ENCODE measurements at regions not wholly inside any gene's neighbourhood (a gene's known extent, or its start where the extent isn't known, plus 50 kb on each side); places are given as distances from the start of the nearest gene placed in this dataset.
A peak's percentile ranks its signal among the peaks of the same experiment; 100 is the strongest.

- ATAC-seq (no peak), DNase-seq (ENCODE audit: low read depth in 1 of 2, low spot score in 1 of 2) (no peak), FAIRE-seq (no peak)
- WGBS (ENCODE audit: missing lambda C conversion rate) = 81% methylated on average over 2 of the region's 2 CpGs
- CTCF ChIA-PET = no interaction called here
- POLR2A ChIA-PET = no interaction called here
- H3K4me3 ChIP-seq = no peak overlapping the region
- TF ChIP-seq CHD4 (IDR thresholded peaks at IDR 0.05; ENCODE audit: borderline replicate concordance) = no peak
- TF ChIP-seq BHLHE40 (IDR thresholded peaks at IDR 0.05; ENCODE audit: low read depth, low read length) = no peak
- H3K9me3 ChIP-seq = no peaks in the 10 kb centered on the region
- H3K4me1 ChIP-seq = no peaks in the 10 kb centered on the region
- no peak overlapping the region for H3K4me2 ChIP-seq
- no peak overlapping the region for H3K27ac ChIP-seq
These were observed 63.0 kb downstream of the DISP1 start for GRCh38 chr1:222877854-222878253.

GRCh38 chr1:222880587-222880986 is 65.7 kb downstream of the DISP1 start:
- ATAC-seq (no peak), DNase-seq (ENCODE audit: low read depth in 1 of 2, low spot score in 1 of 2) (peak in 1 of 2 experiments; percentile 23), FAIRE-seq (no peak)
- 49% methylated on average over 2 of the region's 2 CpGs for WGBS (ENCODE audit: missing lambda C conversion rate)
- H3K4me1 ChIP-seq = no peaks in the 10 kb centered on the region
- no peak overlapping the region for H3K4me3 ChIP-seq
- H3K4me2 ChIP-seq = no peak overlapping the region
- no peak for TF ChIP-seq FOSL2 (IDR thresholded peaks at IDR 0.05)
- TF ChIP-seq FOSL2 (CRISPR knock-in tag; IDR thresholded peaks at IDR 0.05) = peak; percentile 75
- TF ChIP-seq RFX5 (IDR thresholded peaks at IDR 0.05) = no peak
- ChIA-PET CTCF (no interaction called here), POLR2A (no interaction called here)
- H3K9me3 ChIP-seq = no peaks in the 10 kb centered on the region
- no peak overlapping the region for H3K27ac ChIP-seq

DNA sequence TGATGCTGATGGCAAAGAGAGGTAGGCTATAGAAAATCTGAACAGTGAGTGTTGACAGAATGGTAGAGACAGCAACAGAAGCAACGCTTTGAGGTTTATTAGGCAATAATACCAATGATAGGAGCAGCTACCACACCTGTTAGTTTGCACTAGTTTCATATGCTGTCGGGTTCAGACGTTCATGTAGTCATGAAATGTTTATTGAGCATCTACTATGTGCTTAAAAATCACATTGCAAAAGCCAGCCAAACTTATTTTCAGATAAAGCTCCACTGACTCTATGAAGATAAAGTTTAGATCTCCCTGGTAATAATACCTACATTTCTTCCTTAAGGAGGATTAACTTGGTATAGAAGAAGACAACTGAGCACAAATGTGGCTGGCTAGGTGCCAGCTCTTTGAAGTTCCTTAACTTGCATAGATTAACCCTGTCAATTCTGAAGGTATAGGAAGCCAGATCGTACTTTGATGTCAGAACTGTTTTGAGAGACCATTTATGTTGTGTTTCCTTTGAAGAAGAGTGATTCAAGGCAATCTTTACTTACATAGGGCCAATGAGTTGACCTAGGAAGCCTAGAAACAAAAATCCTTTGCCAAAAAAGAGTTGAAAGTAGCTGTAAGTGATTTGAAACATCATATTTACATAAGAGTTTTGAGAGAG is 71.5 kb downstream of the DISP1 start:
- FAIRE-seq (no peak), DNase-seq (ENCODE audit: low read depth in 1 of 2, low spot score in 1 of 2) (no peak), ATAC-seq (no peak)
- Histone ChIP-seq H3K4me1 (no peaks in the 10 kb centered on the region), H3K9me3 (no peaks in the 10 kb centered on the region), H3K4me3 (no peak overlapping the region), H3K27ac (no peak overlapping the region), H3K4me2 (no peak overlapping the region)
- POLR2A ChIA-PET = no interaction called here
- WGBS (ENCODE audit: missing lambda C conversion rate) = 61% methylated on average over 4 of the region's 4 CpGs
- TF ChIP-seq, protein P1, sequence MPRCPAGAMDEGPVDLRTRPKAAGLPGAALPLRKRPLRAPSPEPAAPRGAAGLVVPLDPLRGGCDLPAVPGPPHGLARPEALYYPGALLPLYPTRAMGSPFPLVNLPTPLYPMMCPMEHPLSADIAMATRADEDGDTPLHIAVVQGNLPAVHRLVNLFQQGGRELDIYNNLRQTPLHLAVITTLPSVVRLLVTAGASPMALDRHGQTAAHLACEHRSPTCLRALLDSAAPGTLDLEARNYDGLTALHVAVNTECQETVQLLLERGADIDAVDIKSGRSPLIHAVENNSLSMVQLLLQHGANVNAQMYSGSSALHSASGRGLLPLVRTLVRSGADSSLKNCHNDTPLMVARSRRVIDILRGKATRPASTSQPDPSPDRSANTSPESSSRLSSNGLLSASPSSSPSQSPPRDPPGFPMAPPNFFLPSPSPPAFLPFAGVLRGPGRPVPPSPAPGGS (IDR thresholded peaks at IDR 0.05) = no peak
- TF ChIP-seq, protein P2, sequence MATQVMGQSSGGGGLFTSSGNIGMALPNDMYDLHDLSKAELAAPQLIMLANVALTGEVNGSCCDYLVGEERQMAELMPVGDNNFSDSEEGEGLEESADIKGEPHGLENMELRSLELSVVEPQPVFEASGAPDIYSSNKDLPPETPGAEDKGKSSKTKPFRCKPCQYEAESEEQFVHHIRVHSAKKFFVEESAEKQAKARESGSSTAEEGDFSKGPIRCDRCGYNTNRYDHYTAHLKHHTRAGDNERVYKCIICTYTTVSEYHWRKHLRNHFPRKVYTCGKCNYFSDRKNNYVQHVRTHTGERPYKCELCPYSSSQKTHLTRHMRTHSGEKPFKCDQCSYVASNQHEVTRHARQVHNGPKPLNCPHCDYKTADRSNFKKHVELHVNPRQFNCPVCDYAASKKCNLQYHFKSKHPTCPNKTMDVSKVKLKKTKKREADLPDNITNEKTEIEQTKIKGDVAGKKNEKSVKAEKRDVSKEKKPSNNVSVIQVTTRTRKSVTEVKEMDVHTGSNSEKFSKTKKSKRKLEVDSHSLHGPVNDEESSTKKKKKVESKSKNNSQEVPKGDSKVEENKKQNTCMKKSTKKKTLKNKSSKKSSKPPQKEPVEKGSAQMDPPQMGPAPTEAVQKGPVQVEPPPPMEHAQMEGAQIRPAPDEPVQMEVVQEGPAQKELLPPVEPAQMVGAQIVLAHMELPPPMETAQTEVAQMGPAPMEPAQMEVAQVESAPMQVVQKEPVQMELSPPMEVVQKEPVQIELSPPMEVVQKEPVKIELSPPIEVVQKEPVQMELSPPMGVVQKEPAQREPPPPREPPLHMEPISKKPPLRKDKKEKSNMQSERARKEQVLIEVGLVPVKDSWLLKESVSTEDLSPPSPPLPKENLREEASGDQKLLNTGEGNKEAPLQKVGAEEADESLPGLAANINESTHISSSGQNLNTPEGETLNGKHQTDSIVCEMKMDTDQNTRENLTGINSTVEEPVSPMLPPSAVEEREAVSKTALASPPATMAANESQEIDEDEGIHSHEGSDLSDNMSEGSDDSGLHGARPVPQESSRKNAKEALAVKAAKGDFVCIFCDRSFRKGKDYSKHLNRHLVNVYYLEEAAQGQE (IDR thresholded peaks at IDR 0.05) = no peak
- CTCF ChIA-PET = no interaction called here

DNA sequence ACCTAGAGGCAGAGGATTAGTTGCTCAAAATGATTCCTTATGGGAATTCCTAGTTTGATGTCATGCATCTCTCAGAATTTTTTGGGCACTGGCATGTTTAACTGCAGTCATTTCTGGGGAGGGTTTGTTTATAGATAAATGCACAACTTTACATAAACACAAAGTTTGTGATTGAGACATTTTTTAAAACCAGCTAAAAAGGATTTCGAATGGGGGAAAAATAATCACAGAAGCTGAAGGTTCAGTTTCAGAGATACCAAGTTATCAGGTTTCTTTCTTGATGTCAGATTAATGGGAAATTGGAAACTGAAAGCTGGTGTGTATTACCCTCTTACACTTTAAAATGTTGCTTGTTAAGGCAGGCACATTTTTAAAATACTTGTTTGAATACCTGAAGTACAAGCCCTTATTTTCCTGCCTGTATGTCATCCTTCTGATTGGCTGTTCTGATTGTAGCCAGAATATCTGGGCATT is 72.1 kb downstream of the DISP1 start:
- POLR2A ChIA-PET = no interaction called here
- DNase-seq (ENCODE audit: low read depth in 1 of 2, low spot score in 1 of 2) (no peak), FAIRE-seq (no peak), ATAC-seq (no peak)
- 69% methylated on average over 1 of the region's 1 CpG for WGBS (ENCODE audit: missing lambda C conversion rate)
- Histone ChIP-seq H3K9me3 (no peaks in the 10 kb centered on the region), H3K4me2 (no peak overlapping the region), H3K27ac (no peak overlapping the region), H3K4me3 (no peak overlapping the region), H3K4me1 (peaks cover 2% of the 10 kb centered on the region; the same call in 1 of the 3 replicates)
- CTCF ChIA-PET = no interaction called here
- no peak for TF ChIP-seq CHD2 (IDR thresholded peaks at IDR 0.05; ENCODE audit: low read length, partially characterized antibody)
- no peak for TF ChIP-seq RFX5 (IDR thresholded peaks at IDR 0.05)
- TF ChIP-seq RAD21 (conservative IDR thresholded peaks at IDR 0.05 in 1 of 2, IDR thresholded peaks at IDR 0.05 in 1 of 2) = no peak
- no peak for TF ChIP-seq ESRRA (IDR thresholded peaks at IDR 0.05; ENCODE audit: borderline replicate concordance, low read length)
- TF ChIP-seq ZSCAN20 (CRISPR knock-in tag; IDR thresholded peaks at IDR 0.05) = no peak
- no peak for TF ChIP-seq EHMT2 (IDR thresholded peaks at IDR 0.05; ENCODE audit: low read depth)
- no peak for TF ChIP-seq PHF8 (IDR thresholded peaks at IDR 0.05; ENCODE audit: borderline replicate concordance, low read depth)
- TF ChIP-seq GATA3 (IDR thresholded peaks at IDR 0.05; ENCODE audit: borderline replicate concordance) = no peak
- TF ChIP-seq ZC3H11A (IDR thresholded peaks at IDR 0.05) = no peak
- TF ChIP-seq MAFK (IDR thresholded peaks at IDR 0.05; ENCODE audit: partially characterized antibody) = no peak
- no peak for TF ChIP-seq POLR2A (IDR thresholded peaks at IDR 0.05; ENCODE audit: low read length)
- no peak for TF ChIP-seq CBX2 (IDR thresholded peaks at IDR 0.05; ENCODE audit: borderline replicate concordance, low read depth)
- TF ChIP-seq EHF (CRISPR knock-in tag; IDR thresholded peaks at IDR 0.05) = no peak
- no peak for TF ChIP-seq ELK1 (IDR thresholded peaks at IDR 0.05; ENCODE audit: low read depth, low read length)
- no peak for TF ChIP-seq EP300 (IDR thresholded peaks at IDR 0.05)
- no peak for TF ChIP-seq MAZ (IDR thresholded peaks at IDR 0.05; ENCODE audit: borderline replicate concordance, low read depth, low read length)
- TF ChIP-seq ATOH8 (CRISPR knock-in tag; IDR thresholded peaks at IDR 0.05; ENCODE audit: low read depth) = no peak
- no peak for TF ChIP-seq RNF2 (IDR thresholded peaks at IDR 0.05; ENCODE audit: borderline replicate concordance, low read depth)
- TF ChIP-seq ZFP36 (IDR thresholded peaks at IDR 0.05; ENCODE audit: borderline replicate concordance, partially characterized antibody) = no peak
